ENCODE measurements at regions not wholly inside any gene's neighbourhood (a gene's known extent, or its start where the extent isn't known, plus 50 kb on each side); places are given as distances from the start of the nearest gene placed in this dataset.

DNA sequence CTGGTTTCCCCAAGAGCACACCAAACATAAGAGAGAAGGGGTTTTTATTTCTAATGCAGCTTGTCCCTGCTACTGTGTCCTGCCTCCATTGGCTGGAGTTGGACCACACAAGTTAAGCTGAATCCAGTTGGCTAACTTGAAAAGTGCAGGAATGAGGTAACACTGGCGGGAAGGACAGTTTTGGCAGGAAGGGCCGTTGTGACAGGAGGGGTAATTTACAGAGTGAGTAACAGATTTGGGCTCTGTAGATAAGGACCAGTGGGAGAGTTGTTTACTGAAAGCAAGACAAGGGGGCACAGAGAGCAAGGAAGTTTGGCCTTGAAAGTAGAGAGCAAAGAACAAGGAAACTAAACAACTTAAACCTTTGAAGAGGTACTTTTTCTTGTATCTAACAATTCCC, 1623.3 kb upstream of the RAG2 start (continued):
- no peak for TF ChIP-seq TP53 (CRISPR knock-in tag; IDR thresholded peaks at IDR 0.05)

DNA sequence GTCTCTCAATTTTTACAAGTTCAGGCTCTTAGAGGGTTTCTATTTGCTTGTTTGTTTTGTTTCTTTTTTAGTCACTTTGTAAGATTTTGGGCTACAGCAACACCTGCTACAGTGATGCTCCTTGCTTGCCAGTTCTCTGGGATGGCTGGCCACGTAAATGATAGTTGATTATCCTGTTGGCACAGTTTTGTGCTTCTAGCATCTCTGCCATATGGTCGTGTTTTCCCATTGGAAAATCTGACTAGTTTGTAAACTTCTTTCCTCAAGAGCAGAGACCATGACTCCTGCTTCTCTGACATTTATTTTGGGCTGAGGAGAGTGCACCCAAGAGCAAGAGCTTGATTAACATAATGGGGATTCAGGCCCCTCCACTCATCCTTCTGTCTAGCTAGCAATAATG, 1621.6 kb upstream of the RAG2 start:
- ATAC-seq = no peak
- ChIA-PET CTCF (no interaction called here), POLR2A (no interaction called here)
- 0% methylated on average over 2 of the region's 2 CpGs for WGBS (ENCODE audit: missing lambda C conversion rate)
- Histone ChIP-seq H3K4me1 (no peaks in the 10 kb centered on the region), H3K9me3 (peaks cover 2% of the 10 kb centered on the region; the same call in 1 of the 3 replicates), H3K4me2 (no peak overlapping the region), H3K27ac (no peak overlapping the region), H3K4me3 (no peak overlapping the region)
- TF ChIP-seq, protein P1, sequence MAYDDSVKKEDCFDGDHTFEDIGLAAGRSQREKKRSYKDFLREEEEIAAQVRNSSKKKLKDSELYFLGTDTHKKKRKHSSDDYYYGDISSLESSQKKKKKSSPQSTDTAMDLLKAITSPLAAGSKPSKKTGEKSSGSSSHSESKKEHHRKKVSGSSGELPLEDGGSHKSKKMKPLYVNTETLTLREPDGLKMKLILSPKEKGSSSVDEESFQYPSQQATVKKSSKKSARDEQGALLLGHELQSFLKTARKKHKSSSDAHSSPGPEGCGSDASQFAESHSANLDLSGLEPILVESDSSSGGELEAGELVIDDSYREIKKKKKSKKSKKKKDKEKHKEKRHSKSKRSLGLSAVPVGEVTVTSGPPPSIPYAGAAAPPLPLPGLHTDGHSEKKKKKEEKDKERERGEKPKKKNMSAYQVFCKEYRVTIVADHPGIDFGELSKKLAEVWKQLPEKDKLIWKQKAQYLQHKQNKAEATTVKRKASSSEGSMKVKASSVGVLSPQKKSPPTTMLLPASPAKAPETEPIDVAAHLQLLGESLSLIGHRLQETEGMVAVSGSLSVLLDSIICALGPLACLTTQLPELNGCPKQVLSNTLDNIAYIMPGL (CRISPR knock-in tag; IDR thresholded peaks at IDR 0.05; ENCODE audit: borderline replicate concordance) = no peak
- no peak for TF ChIP-seq RNF2 (IDR thresholded peaks at IDR 0.05; ENCODE audit: borderline replicate concordance, low read depth)
- DNase-seq (ENCODE audit: low read depth in 1 of 2, low spot score in 1 of 2) = no peak
- FAIRE-seq = no peak

DNA sequence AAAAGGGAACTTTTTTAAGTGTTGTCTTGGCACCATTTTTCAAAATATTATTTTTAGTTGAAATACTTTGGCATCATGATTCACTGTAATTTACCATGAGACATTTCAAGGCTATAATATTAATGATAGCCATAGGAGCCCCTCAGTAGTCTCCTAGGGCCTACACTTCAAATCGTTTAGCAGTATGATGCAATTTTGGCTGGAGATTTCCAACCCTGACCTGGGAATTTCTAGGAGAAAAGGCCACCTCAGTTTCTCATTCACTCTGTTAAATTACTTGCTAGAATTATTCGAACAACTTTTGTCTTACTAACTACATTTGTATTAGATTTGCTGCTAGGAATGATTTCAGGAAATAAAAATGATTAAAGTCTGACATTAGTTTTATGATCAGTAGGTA, 1610.9 kb upstream of the RAG2 start:
- FAIRE-seq (no peak), DNase-seq (ENCODE audit: low read depth in 1 of 2, low spot score in 1 of 2) (no peak), ATAC-seq (no peak)
- TF ChIP-seq ZSCAN20 (CRISPR knock-in tag; IDR thresholded peaks at IDR 0.05) = no peak
- TF ChIP-seq RNF2 (IDR thresholded peaks at IDR 0.05; ENCODE audit: borderline replicate concordance, low read depth) = no peak
- TF ChIP-seq HOXB13 (CRISPR knock-in tag; IDR thresholded peaks at IDR 0.05; ENCODE audit: low read depth) = no peak
- no peak for TF ChIP-seq CBX2 (IDR thresholded peaks at IDR 0.05; ENCODE audit: borderline replicate concordance, low read depth)
- TF ChIP-seq FOXS1 (CRISPR knock-in tag; IDR thresholded peaks at IDR 0.05) = no peak
- TF ChIP-seq KDM5A (IDR thresholded peaks at IDR 0.05) = no peak
- TF ChIP-seq, protein P2, sequence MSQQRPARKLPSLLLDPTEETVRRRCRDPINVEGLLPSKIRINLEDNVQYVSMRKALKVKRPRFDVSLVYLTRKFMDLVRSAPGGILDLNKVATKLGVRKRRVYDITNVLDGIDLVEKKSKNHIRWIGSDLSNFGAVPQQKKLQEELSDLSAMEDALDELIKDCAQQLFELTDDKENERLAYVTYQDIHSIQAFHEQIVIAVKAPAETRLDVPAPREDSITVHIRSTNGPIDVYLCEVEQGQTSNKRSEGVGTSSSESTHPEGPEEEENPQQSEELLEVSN (IDR thresholded peaks at IDR 0.05; ENCODE audit: borderline replicate concordance, low read depth) = no peak
- no peak for TF ChIP-seq SMC3 (IDR thresholded peaks at IDR 0.05)
- no peak for TF ChIP-seq HEYL (CRISPR knock-in tag; IDR thresholded peaks at IDR 0.05)
- TF ChIP-seq JUN (IDR thresholded peaks at IDR 0.05) = no peak
- no peak for TF ChIP-seq NR3C1 (IDR thresholded peaks at IDR 0.05)
- TF ChIP-seq, protein P3, sequence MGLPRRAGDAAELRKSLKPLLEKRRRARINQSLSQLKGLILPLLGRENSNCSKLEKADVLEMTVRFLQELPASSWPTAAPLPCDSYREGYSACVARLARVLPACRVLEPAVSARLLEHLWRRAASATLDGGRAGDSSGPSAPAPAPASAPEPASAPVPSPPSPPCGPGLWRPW (IDR thresholded peaks at IDR 0.05) = no peak
- TF ChIP-seq, protein P4, sequence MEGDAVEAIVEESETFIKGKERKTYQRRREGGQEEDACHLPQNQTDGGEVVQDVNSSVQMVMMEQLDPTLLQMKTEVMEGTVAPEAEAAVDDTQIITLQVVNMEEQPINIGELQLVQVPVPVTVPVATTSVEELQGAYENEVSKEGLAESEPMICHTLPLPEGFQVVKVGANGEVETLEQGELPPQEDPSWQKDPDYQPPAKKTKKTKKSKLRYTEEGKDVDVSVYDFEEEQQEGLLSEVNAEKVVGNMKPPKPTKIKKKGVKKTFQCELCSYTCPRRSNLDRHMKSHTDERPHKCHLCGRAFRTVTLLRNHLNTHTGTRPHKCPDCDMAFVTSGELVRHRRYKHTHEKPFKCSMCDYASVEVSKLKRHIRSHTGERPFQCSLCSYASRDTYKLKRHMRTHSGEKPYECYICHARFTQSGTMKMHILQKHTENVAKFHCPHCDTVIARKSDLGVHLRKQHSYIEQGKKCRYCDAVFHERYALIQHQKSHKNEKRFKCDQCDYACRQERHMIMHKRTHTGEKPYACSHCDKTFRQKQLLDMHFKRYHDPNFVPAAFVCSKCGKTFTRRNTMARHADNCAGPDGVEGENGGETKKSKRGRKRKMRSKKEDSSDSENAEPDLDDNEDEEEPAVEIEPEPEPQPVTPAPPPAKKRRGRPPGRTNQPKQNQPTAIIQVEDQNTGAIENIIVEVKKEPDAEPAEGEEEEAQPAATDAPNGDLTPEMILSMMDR (IDR thresholded peaks at IDR 0.05) = no peak
- TF ChIP-seq CHD2 (IDR thresholded peaks at IDR 0.05; ENCODE audit: low read length, partially characterized antibody) = no peak
- no peak for TF ChIP-seq TP53 (CRISPR knock-in tag; IDR thresholded peaks at IDR 0.05)
- TF ChIP-seq EHF (CRISPR knock-in tag; IDR thresholded peaks at IDR 0.05) = no peak
- TF ChIP-seq, protein P5, sequence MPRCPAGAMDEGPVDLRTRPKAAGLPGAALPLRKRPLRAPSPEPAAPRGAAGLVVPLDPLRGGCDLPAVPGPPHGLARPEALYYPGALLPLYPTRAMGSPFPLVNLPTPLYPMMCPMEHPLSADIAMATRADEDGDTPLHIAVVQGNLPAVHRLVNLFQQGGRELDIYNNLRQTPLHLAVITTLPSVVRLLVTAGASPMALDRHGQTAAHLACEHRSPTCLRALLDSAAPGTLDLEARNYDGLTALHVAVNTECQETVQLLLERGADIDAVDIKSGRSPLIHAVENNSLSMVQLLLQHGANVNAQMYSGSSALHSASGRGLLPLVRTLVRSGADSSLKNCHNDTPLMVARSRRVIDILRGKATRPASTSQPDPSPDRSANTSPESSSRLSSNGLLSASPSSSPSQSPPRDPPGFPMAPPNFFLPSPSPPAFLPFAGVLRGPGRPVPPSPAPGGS (IDR thresholded peaks at IDR 0.05) = no peak
- no peak for TF ChIP-seq CBX8 (IDR thresholded peaks at IDR 0.05)
- no peak overlapping the region for H3K4me2 ChIP-seq
- 4% methylated on average over 2 of the region's 2 CpGs for WGBS (ENCODE audit: missing lambda C conversion rate)
- no peak overlapping the region for H3K4me3 ChIP-seq
- no peaks in the 10 kb centered on the region for H3K9me3 ChIP-seq
- CTCF ChIA-PET = no interaction called here
- no peak overlapping the region for H3K27ac ChIP-seq
- POLR2A ChIA-PET = no interaction called here
- no peaks in the 10 kb centered on the region for H3K4me1 ChIP-seq
